ENCODE measurements at regions not wholly inside any gene's neighbourhood (a gene's known extent, or its start where the extent isn't known, plus 50 kb on each side); places are given as distances from the start of the nearest gene placed in this dataset.

DNA sequence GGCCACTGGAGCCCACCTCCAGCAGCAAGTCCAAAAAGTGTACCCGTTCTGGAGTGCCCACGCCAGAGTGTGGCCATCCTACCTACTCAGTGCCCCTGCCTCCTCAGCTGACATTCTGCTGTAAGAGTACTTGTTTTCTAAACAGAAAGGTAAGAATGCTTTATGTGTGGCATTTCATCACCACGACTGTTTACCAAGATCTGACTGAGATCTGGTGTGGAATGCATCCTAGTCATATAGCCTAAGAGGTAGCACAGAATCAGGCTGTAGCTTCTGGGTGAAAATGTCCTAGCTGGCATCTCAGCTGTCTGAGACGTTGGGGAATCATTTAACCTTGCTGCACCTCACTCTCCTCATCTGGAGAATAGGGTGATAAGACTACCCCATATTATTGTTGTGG, 638.7 kb upstream of the TENM3 start:
- Histone ChIP-seq H3K27me3 (ENCODE audit: insufficient read depth, low read length, poor library complexity) (no peaks in the 10 kb centered on the region), H3K4me3 (ENCODE audit: low read length) (no peak overlapping the region), H3K4ac (ENCODE audit: low read depth, low read length) (no peak overlapping the region), H2AK5ac (ENCODE audit: low read length) (no peak overlapping the region), H3K23ac (ENCODE audit: low read length) (no peak overlapping the region), H3K4me2 (ENCODE audit: low read length) (no peak overlapping the region), H2BK15ac (replicated peaks; ENCODE audit: low read depth) (no peak overlapping the region), H2BK120ac (ENCODE audit: low read depth, low read length) (no peak overlapping the region), H3K4me1 (ENCODE audit: control insufficient read depth, low read depth, low read length) (no peaks in the 10 kb centered on the region), H3K56ac (ENCODE audit: low read length) (no peak overlapping the region), H3K27ac (ENCODE audit: low read depth, low read length) (no peak overlapping the region), H4K5ac (ENCODE audit: low read length) (no peak overlapping the region), H3K79me1 (ENCODE audit: low read length) (no peaks in the 10 kb centered on the region), H3K79me2 (ENCODE audit: control insufficient read depth, insufficient read depth, low read length) (no peaks in the 10 kb centered on the region), H3K9ac (ENCODE audit: low read length) (no peak overlapping the region), H4K8ac (ENCODE audit: low read depth, low read length) (no peak overlapping the region), H2BK5ac (ENCODE audit: low read length) (no peak overlapping the region), H3K18ac (ENCODE audit: low read length) (no peak overlapping the region), H3K36me3 (ENCODE audit: control insufficient read depth, insufficient read depth, low read length) (no peaks in the 10 kb centered on the region)
- WGBS (ENCODE audit: extremely low coverage, insufficient coverage, low lambda C conversion rate), result no CpG with 5 or more reads among the region's 4 CpGs
- no peak for DNase-seq

DNA sequence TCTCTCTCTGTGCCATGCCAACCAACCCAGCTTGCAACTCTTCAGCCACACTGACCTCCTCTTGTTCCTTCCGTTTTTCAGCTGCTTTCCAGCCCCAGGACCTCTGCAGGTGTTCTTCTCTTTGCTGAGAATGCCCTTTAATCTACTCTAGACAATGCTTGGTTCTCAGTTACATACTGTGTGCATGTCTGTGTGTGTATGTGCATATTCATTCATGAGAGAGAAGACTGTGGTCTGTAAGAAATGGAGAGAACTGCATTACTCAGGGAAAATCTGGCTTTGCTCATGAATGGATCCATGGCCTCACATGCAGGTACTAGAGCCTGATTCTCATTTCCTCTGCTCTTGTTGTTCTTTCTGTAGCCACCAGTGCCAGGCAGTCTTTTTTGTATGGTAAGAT, 636.9 kb upstream of the TENM3 start:
- Histone ChIP-seq H3K27me3 (ENCODE audit: insufficient read depth, low read length, poor library complexity) (no peaks in the 10 kb centered on the region), H2AK5ac (ENCODE audit: low read length) (no peak overlapping the region), H3K23ac (ENCODE audit: low read length) (no peak overlapping the region), H3K4me1 (ENCODE audit: control insufficient read depth, low read depth, low read length) (no peaks in the 10 kb centered on the region), H3K36me3 (ENCODE audit: control insufficient read depth, insufficient read depth, low read length) (no peaks in the 10 kb centered on the region), H3K27ac (ENCODE audit: low read depth, low read length) (no peak overlapping the region), H3K9ac (ENCODE audit: low read length) (no peak overlapping the region), H3K79me2 (ENCODE audit: control insufficient read depth, insufficient read depth, low read length) (no peaks in the 10 kb centered on the region), H2BK5ac (ENCODE audit: low read length) (no peak overlapping the region), H4K8ac (ENCODE audit: low read depth, low read length) (no peak overlapping the region), H3K4ac (ENCODE audit: low read depth, low read length) (no peak overlapping the region), H3K4me2 (ENCODE audit: low read length) (no peak overlapping the region), H3K79me1 (ENCODE audit: low read length) (no peaks in the 10 kb centered on the region), H4K5ac (ENCODE audit: low read length) (no peak overlapping the region), H3K18ac (ENCODE audit: low read length) (no peak overlapping the region), H2BK120ac (ENCODE audit: low read depth, low read length) (no peak overlapping the region), H3K4me3 (ENCODE audit: low read length) (no peak overlapping the region), H3K56ac (ENCODE audit: low read length) (no peak overlapping the region), H2BK15ac (replicated peaks; ENCODE audit: low read depth) (no peak overlapping the region)
- no peak for DNase-seq
- WGBS (ENCODE audit: extremely low coverage, insufficient coverage, low lambda C conversion rate), result no CpG with 5 or more reads among the region's 1 CpG

DNA sequence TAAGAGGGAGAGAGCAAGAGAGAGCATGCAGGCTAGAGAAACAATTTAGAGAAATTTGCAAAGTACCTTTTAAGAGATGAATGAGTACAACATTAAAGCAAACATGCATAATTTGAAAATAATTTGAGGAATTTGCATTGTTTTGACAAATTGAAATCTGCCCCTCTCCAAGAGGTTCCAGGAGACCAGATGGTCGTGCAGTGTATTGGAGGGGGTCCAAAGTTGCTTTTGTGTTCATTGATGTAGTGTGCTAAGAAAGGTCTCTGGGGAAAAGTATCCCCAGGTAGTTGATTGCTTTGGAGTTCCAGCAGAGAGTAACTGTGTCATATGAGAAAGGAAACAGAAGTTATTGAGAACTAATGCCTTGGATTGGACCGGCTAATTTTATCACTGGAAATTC, 635.0 kb upstream of the TENM3 start:
- no peak overlapping the region for H4K8ac ChIP-seq (ENCODE audit: low read depth, low read length)
- H2BK15ac ChIP-seq (replicated peaks; ENCODE audit: low read depth), result no peak overlapping the region
- no peak overlapping the region for H2BK120ac ChIP-seq (ENCODE audit: low read depth, low read length)
- no peak overlapping the region for H3K27ac ChIP-seq (ENCODE audit: low read depth, low read length)
- H2AK5ac ChIP-seq (ENCODE audit: low read length), result no peak overlapping the region
- no peak overlapping the region for H2BK5ac ChIP-seq (ENCODE audit: low read length)
- WGBS (ENCODE audit: extremely low coverage, insufficient coverage, low lambda C conversion rate), result no CpG with 5 or more reads among the region's 2 CpGs
- no peak overlapping the region for H3K4me3 ChIP-seq (ENCODE audit: low read length)
- no peak overlapping the region for H3K18ac ChIP-seq (ENCODE audit: low read length)
- no peak overlapping the region for H4K5ac ChIP-seq (ENCODE audit: low read length)
- no peak overlapping the region for H3K23ac ChIP-seq (ENCODE audit: low read length)
- no peaks in the 10 kb centered on the region for H3K79me1 ChIP-seq (ENCODE audit: low read length)
- no peak overlapping the region for H3K56ac ChIP-seq (ENCODE audit: low read length)
- no peak overlapping the region for H3K9ac ChIP-seq (ENCODE audit: low read length)
- no peaks in the 10 kb centered on the region for H3K36me3 ChIP-seq (ENCODE audit: control insufficient read depth, insufficient read depth, low read length)
- H3K79me2 ChIP-seq (ENCODE audit: control insufficient read depth, insufficient read depth, low read length), result no peaks in the 10 kb centered on the region
- H3K4ac ChIP-seq (ENCODE audit: low read depth, low read length), result no peak overlapping the region
- no peaks in the 10 kb centered on the region for H3K27me3 ChIP-seq (ENCODE audit: insufficient read depth, low read length, poor library complexity)
- no peak overlapping the region for H3K4me2 ChIP-seq (ENCODE audit: low read length)
- no peak for DNase-seq
- H3K4me1 ChIP-seq (ENCODE audit: control insufficient read depth, low read depth, low read length), result no peaks in the 10 kb centered on the region

DNA sequence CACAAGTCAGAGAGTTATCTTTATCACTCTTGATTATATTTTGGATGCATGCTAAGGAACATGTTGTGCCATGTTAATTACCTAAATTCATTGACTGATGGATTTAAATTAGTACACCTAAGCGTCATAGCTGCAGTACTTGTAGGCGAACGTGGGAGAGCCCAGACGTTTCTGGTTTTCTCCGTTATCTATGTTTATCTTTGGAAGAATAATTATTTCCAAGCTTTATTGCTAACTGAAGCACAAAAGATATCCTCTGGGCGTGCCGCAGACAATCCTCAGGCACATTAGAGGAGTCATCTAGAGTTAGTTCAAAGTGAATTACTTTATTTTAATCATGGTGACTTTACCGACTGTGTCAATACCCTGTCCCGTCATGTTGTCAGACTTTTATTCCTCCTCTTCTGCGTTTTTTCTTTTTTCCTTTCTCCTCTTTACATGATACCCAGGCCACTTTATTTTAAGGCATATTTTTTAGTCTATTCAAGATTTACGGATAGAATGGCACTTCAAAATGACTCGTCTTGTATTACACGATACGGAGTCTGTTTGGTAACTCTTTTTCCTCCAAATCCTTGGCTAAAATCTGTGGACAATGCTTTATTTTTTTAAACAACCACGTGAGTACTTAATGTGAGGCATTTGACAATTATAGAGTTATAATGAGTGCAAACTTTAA, 632.0 kb upstream of the TENM3 start:
- Histone ChIP-seq H3K56ac (ENCODE audit: low read length) (no peak overlapping the region), H3K79me1 (ENCODE audit: low read length) (no peaks in the 10 kb centered on the region), H4K5ac (ENCODE audit: low read length) (no peak overlapping the region), H3K36me3 (ENCODE audit: control insufficient read depth, insufficient read depth, low read length) (no peaks in the 10 kb centered on the region), H3K18ac (ENCODE audit: low read length) (no peak overlapping the region), H2AK5ac (ENCODE audit: low read length) (no peak overlapping the region), H2BK5ac (ENCODE audit: low read length) (no peak overlapping the region), H3K23ac (ENCODE audit: low read length) (no peak overlapping the region), H3K4me2 (ENCODE audit: low read length) (no peak overlapping the region), H2BK15ac (replicated peaks; ENCODE audit: low read depth) (no peak overlapping the region), H2BK120ac (ENCODE audit: low read depth, low read length) (no peak overlapping the region), H3K4ac (ENCODE audit: low read depth, low read length) (no peak overlapping the region), H3K4me3 (ENCODE audit: low read length) (no peak overlapping the region), H4K8ac (ENCODE audit: low read depth, low read length) (no peak overlapping the region), H3K27ac (ENCODE audit: low read depth, low read length) (no peak overlapping the region), H3K79me2 (ENCODE audit: control insufficient read depth, insufficient read depth, low read length) (no peaks in the 10 kb centered on the region), H3K27me3 (ENCODE audit: insufficient read depth, low read length, poor library complexity) (no peaks in the 10 kb centered on the region), H3K4me1 (ENCODE audit: control insufficient read depth, low read depth, low read length) (no peaks in the 10 kb centered on the region), H3K9ac (ENCODE audit: low read length) (no peak overlapping the region)
- no peak for DNase-seq
- no CpG with 5 or more reads among the region's 15 CpGs for WGBS (ENCODE audit: extremely low coverage, insufficient coverage, low lambda C conversion rate)

DNA sequence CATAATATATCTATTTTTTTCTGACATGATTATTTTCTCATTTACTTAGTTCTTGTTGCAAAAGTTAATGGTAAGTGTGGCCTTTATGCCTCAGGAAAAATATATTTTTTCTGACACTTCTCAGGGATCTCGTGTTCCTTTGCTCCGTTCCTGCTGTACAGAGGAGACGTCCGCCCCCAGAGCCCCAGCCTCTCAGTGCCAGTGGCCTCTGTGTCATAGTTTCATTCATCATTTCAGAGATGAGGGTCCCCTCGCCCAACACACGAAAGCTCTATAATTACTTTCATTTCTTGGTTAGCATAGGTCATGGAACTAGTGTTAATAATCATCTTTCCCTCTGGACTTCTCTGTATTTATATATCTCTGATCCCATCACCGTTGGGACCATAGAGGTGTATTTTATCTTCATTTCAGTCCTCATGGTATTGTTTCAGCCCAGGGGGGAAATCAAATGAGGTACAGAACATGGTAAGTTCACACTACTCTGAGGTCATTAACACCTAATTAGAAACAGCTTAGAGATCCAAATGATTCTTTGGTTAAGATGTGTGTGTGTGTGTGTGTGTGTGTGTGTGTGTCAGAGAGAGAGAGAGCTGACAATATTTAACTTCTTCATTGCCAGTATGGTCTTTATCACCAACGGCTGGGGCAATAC, 631.1 kb upstream of the TENM3 start:
- Histone ChIP-seq H2AK5ac (ENCODE audit: low read length) (no peak overlapping the region), H3K18ac (ENCODE audit: low read length) (no peak overlapping the region), H3K79me1 (ENCODE audit: low read length) (no peaks in the 10 kb centered on the region), H3K4me2 (ENCODE audit: low read length) (no peak overlapping the region), H3K23ac (ENCODE audit: low read length) (no peak overlapping the region), H4K5ac (ENCODE audit: low read length) (no peak overlapping the region), H2BK15ac (replicated peaks; ENCODE audit: low read depth) (no peak overlapping the region), H3K9ac (ENCODE audit: low read length) (no peak overlapping the region), H3K56ac (ENCODE audit: low read length) (no peak overlapping the region), H3K27ac (ENCODE audit: low read depth, low read length) (no peak overlapping the region), H3K79me2 (ENCODE audit: control insufficient read depth, insufficient read depth, low read length) (no peaks in the 10 kb centered on the region), H3K4me1 (ENCODE audit: control insufficient read depth, low read depth, low read length) (no peaks in the 10 kb centered on the region), H3K36me3 (ENCODE audit: control insufficient read depth, insufficient read depth, low read length) (no peaks in the 10 kb centered on the region), H2BK5ac (ENCODE audit: low read length) (no peak overlapping the region), H2BK120ac (ENCODE audit: low read depth, low read length) (no peak overlapping the region), H3K4ac (ENCODE audit: low read depth, low read length) (no peak overlapping the region), H3K4me3 (ENCODE audit: low read length) (no peak overlapping the region), H4K8ac (ENCODE audit: low read depth, low read length) (no peak overlapping the region), H3K27me3 (ENCODE audit: insufficient read depth, low read length, poor library complexity) (no peaks in the 10 kb centered on the region)
- no CpG with 5 or more reads among the region's 8 CpGs for WGBS (ENCODE audit: extremely low coverage, insufficient coverage, low lambda C conversion rate)
- DNase-seq, result peak; percentile 77

DNA sequence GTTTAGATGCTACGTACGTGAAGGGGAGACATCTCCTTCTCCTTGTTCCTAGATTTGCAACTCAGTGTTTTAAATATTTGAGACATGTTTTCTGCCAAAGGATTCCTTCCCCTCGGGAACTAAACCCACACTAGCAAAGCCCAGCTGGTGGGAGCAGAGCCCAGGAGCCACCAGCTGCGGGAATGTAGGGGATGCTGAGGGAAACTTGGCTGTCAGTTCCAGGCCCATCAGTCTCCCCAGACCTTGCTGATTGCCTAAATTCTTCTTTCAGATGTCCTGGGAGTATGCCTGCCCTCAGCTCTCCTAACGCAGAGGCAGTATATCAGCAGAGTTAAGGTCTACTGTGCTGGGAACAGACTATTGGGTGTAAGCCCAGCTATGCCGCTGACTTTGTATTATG, 630.0 kb upstream of the TENM3 start:
- no peak overlapping the region for H4K8ac ChIP-seq (ENCODE audit: low read depth, low read length)
- DNase-seq, result no peak
- no peak overlapping the region for H3K9ac ChIP-seq (ENCODE audit: low read length)

More for the DNA sequence above, 630.0 kb upstream of the TENM3 start:
- no peak overlapping the region for H2AK5ac ChIP-seq (ENCODE audit: low read length)
- no peaks in the 10 kb centered on the region for H3K79me1 ChIP-seq (ENCODE audit: low read length)
- no peaks in the 10 kb centered on the region for H3K4me1 ChIP-seq (ENCODE audit: control insufficient read depth, low read depth, low read length)
- H3K4me3 ChIP-seq (ENCODE audit: low read length), result no peak overlapping the region
- no peak overlapping the region for H4K5ac ChIP-seq (ENCODE audit: low read length)
- no peak overlapping the region for H3K27ac ChIP-seq (ENCODE audit: low read depth, low read length)
- no peak overlapping the region for H2BK120ac ChIP-seq (ENCODE audit: low read depth, low read length)
- no peak overlapping the region for H3K23ac ChIP-seq (ENCODE audit: low read length)
- no peak overlapping the region for H3K18ac ChIP-seq (ENCODE audit: low read length)
- no peaks in the 10 kb centered on the region for H3K79me2 ChIP-seq (ENCODE audit: control insufficient read depth, insufficient read depth, low read length)
- H3K4me2 ChIP-seq (ENCODE audit: low read length), result no peak overlapping the region
- no peaks in the 10 kb centered on the region for H3K36me3 ChIP-seq (ENCODE audit: control insufficient read depth, insufficient read depth, low read length)
- no peak overlapping the region for H3K56ac ChIP-seq (ENCODE audit: low read length)
- H3K4ac ChIP-seq (ENCODE audit: low read depth, low read length), result no peak overlapping the region
- no peak overlapping the region for H2BK5ac ChIP-seq (ENCODE audit: low read length)
- WGBS (ENCODE audit: extremely low coverage, insufficient coverage, low lambda C conversion rate), result no CpG with 5 or more reads among the region's 6 CpGs
- no peaks in the 10 kb centered on the region for H3K27me3 ChIP-seq (ENCODE audit: insufficient read depth, low read length, poor library complexity)
- no peak overlapping the region for H2BK15ac ChIP-seq (replicated peaks; ENCODE audit: low read depth)

All from mesendoderm (in vitro differentiated cells).